Uterus (tissue), 3 donors: ENCODE measurements at regions not wholly inside any gene's neighbourhood (a gene's known extent, or its start where the extent isn't known, plus 50 kb on each side); places are given as distances from the start of the nearest gene placed in this dataset.

Experiments used
- DNase-seq, 2 donors: peaks; one replicate each; pipeline ENCODE4 v3.0.0-alpha.2; 2019 to 2020
- H3K27ac ChIP-seq, 2 donors: fragments of 200-600 bp; sonication (generic); 1 replicate in 1 of 2; 2 replicates in 1 of 2; pipeline ENCODE4 v1.5.1; 2016 to 2018
- H3K27me3 ChIP-seq, 2 donors: fragments of 200-600 bp; sonication (generic); one replicate each; pipeline ENCODE4 v1.5.1; 2018 to 2019; ENCODE audit warnings: control low read depth in 1 of 2
- H3K36me3 ChIP-seq, 2 donors: fragments of 200-600 bp; sonication (generic); one replicate each; pipeline ENCODE4 v1.5.1; 2019; ENCODE audit warnings: control low read depth in 1 of 2
- H3K4me1 ChIP-seq, 2 donors: fragments of 200-600 bp; sonication (generic); one replicate each; pipeline ENCODE4 v1.5.1; 2018 to 2019; ENCODE audit warnings: control low read depth in 1 of 2
- H3K4me3 ChIP-seq, 2 donors: fragments of 200-600 bp; sonication (generic); 1 replicate in 1 of 2; 2 replicates in 1 of 2; pipeline ENCODE4 v1.5.1; 2018 to 2019; ENCODE audit warnings: mild to moderate bottlenecking in 1 of 2
- H3K9me3 ChIP-seq, 2 donors: fragments of 200-600 bp; sonication (generic); one replicate each; pipeline ENCODE4 v1.5.1; 2019; ENCODE audit warnings: control low read depth in 1 of 2
- POLR2A ChIP-seq, 2 donors: fragments of 450-650 bp; IDR thresholded peaks; one replicate each; pipeline ENCODE4 v1.6.1; 2016; ENCODE audit warnings: antibody characterized with exemption in 2 of 2, mild to moderate bottlenecking in 1 of 2, moderate library complexity in 1 of 2
- intact Hi-C: fragments of 100-400 bp; cut with DNase I; formaldehyde crosslinking; loops from one replicate; pipeline ENCODE4 v1.15.1; 2023; ENCODE audit warnings: low total_unique reads
- TF ChIP-seq, protein P1 (sequence below), 4 experiments: fragments of 200-600 bp in 2 of 4; fragments of 450-650 bp in 2 of 4; sonication (generic) in 2 of 4; IDR thresholded peaks; one replicate each; pipeline ENCODE4 v1.5.1; 2016 to 2019; ENCODE audit warnings: antibody characterized with exemption in 4 of 4, mild to moderate bottlenecking in 2 of 4, moderate library complexity in 1 of 4
- donor health status: DM: yes; HTN: yes; CAD: no.

DNA sequence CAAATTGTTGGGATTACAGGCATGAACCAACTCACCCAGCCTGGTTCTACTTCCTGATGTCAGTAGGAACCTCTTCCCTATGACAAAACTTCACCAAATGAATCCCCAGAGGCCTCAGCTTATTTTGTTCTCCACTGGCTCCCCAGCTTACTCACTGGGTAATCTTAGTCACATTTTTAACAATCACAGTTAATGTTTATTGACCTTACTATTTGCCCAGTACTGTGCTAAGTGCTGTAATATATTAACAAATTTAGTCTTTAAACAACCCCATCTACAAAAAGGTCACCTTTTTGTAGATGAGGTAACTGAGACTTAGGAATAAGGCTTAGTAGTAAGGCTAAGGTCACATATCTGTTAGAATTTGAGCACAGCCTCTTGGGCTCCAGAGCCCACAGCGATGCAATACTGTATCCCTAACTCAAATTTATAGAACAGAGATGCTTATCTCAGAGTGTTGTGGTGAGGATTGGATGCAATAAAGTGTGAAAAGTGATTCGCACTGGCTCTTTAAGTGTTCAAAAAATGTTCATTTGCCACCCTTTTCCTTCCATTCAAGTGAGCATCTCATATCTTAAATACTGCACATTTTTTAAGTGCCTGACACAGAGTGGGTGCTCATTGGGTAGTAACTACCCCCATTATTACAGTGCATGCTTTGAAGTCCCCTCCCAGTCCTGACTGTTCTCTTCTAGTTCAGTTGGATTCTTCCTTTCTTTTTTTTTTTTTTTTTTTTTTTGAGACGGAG is 146.4 kb upstream of the ARHGAP5 start:
- Histone ChIP-seq H3K9me3 (no peaks in the 10 kb centered on the region), H3K36me3 (no peaks in the 10 kb centered on the region), H3K27me3 (no peaks in the 10 kb centered on the region), H3K4me3 (no peak overlapping the region), H3K27ac (no peak overlapping the region), H3K4me1 (peaks cover 3 to 8% of the 10 kb centered on the region in 2 donors)
- intact Hi-C loops = no loop called here
- DNase-seq = no peak
- TF ChIP-seq, protein P1, sequence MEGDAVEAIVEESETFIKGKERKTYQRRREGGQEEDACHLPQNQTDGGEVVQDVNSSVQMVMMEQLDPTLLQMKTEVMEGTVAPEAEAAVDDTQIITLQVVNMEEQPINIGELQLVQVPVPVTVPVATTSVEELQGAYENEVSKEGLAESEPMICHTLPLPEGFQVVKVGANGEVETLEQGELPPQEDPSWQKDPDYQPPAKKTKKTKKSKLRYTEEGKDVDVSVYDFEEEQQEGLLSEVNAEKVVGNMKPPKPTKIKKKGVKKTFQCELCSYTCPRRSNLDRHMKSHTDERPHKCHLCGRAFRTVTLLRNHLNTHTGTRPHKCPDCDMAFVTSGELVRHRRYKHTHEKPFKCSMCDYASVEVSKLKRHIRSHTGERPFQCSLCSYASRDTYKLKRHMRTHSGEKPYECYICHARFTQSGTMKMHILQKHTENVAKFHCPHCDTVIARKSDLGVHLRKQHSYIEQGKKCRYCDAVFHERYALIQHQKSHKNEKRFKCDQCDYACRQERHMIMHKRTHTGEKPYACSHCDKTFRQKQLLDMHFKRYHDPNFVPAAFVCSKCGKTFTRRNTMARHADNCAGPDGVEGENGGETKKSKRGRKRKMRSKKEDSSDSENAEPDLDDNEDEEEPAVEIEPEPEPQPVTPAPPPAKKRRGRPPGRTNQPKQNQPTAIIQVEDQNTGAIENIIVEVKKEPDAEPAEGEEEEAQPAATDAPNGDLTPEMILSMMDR (IDR thresholded peaks at IDR 0.05) = no peak
- TF ChIP-seq POLR2A (IDR thresholded peaks at IDR 0.05) = no peak

DNA sequence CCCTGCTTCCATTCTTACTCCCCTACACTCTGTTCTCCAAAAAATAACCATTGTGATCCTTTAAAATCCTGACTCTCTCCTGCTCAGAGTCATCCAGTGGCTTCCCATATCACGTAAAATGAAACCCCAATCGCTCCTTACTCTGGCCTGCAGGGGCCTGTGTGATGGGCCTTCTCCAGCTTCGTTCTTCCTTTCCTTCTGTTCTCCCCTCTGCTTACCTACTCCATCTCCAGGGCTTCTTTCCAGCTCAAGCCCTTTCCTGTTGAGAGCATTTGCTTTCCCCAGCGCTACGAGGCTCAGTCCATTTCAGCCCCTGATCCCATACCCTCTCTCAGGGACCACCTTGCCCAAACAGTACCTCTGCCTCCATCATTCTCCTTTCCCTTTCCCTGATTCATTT is 144.4 kb upstream of the ARHGAP5 start:
- no peak overlapping the region for H3K27ac ChIP-seq
- TF ChIP-seq, protein P1 (IDR thresholded peaks at IDR 0.05) = no peak
- TF ChIP-seq POLR2A (IDR thresholded peaks at IDR 0.05) = no peak
- intact Hi-C loops = no loop called here
- no peaks in the 10 kb centered on the region for H3K36me3 ChIP-seq
- H3K9me3 ChIP-seq = no peaks in the 10 kb centered on the region
- no peak overlapping the region for H3K4me3 ChIP-seq
- no peaks in the 10 kb centered on the region for H3K27me3 ChIP-seq
- no peak for DNase-seq
- H3K4me1 ChIP-seq = peaks cover 0 to 1% of the 10 kb centered on the region in 2 donors

DNA sequence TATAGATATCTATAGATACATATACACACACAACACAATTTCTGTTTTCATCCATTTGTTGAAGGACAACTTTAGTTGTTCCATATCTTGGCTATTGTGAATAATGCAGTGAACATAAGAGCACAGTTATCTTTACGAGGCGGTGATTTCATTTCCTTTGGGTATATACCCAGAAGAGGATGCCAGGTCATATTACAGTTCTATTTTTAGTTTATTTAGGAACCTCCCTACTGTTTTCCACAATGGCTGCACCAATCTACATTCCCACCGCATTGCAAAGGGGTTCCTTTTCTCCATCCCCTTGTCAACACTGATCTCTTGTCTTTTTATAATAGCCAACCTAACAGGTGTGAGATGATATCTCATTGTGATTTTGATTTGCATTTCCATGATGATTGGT is 143.4 kb upstream of the ARHGAP5 start:
- intact Hi-C loops = no loop called here
- DNase-seq = no peak
- Histone ChIP-seq H3K27me3 (no peaks in the 10 kb centered on the region), H3K4me3 (no peak overlapping the region), H3K9me3 (no peaks in the 10 kb centered on the region), H3K4me1 (no peaks in the 10 kb centered on the region), H3K36me3 (no peaks in the 10 kb centered on the region), H3K27ac (no peak overlapping the region)
- TF ChIP-seq POLR2A (IDR thresholded peaks at IDR 0.05) = no peak
- TF ChIP-seq, protein P1 (IDR thresholded peaks at IDR 0.05) = no peak

DNA sequence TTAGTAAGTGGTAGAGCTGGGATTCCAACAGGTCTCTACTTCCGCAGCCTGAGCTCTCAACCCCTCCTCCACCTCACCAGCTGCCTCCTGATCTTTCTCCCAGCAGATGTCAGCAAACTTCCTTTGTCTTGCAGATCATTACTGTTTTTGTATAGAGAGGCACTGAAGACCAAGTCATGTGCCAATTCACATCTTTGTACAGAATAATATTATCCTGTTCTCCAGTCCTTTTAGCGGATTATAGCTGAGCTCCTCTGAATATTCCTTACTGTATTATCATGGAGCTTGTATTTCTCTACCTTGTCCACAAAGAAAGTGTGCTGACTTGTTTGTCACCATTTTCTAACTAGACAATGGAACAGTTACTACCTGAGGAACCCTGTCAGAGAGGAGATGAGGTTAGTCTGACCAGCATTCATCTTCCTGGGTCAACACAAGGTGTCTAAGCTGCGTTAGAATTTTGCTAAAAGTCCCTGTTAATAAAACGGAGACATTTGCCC is 142.3 kb upstream of the ARHGAP5 start:
- Histone ChIP-seq H3K27ac (no peak overlapping the region), H3K4me3 (no peak overlapping the region), H3K27me3 (no peaks in the 10 kb centered on the region), H3K9me3 (no peaks in the 10 kb centered on the region), H3K36me3 (no peaks in the 10 kb centered on the region), H3K4me1 (no peaks in the 10 kb centered on the region)
- intact Hi-C loops = no loop called here
- no peak for DNase-seq
- TF ChIP-seq, protein P1 (IDR thresholded peaks at IDR 0.05) = peak in 3 of 4 experiments; percentile 22 to 40 (median 25)
- no peak for TF ChIP-seq POLR2A (IDR thresholded peaks at IDR 0.05)

DNA sequence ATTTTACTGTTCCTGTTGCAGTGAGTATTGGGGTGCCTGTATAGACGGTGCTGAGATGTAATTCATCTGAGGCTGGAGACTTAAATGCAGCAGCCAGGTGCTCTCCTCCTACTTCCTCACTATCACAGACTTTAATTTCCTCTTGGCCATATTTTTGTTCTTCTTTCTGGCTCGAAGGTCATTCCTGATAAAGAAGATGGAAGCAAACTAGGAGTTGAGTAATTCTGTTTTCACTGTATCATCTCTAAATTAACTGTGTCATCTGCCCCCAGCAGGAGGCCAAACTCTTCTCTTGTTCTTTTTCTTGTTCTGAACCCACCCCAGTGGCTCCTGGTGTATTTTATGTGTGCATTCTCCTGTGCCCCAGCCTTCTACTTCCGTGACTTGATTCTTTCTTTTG is 141.7 kb upstream of the ARHGAP5 start:
- H3K4me3 ChIP-seq = no peak overlapping the region
- no peaks in the 10 kb centered on the region for H3K4me1 ChIP-seq
- no peaks in the 10 kb centered on the region for H3K36me3 ChIP-seq
- DNase-seq = no peak
- TF ChIP-seq POLR2A (IDR thresholded peaks at IDR 0.05) = no peak
- TF ChIP-seq, protein P1 (IDR thresholded peaks at IDR 0.05) = no peak
- H3K27me3 ChIP-seq = no peaks in the 10 kb centered on the region
- no peaks in the 10 kb centered on the region for H3K9me3 ChIP-seq
- intact Hi-C loops = no loop called here
- H3K27ac ChIP-seq = no peak overlapping the region
